GM19239 (cell line): ENCODE measurements at regions not wholly inside any gene's neighbourhood (a gene's known extent, or its start where the extent isn't known, plus 50 kb on each side); places are given as distances from the start of the nearest gene placed in this dataset.

Experiments used
- DNase-seq: peaks from one replicate; pipeline ENCODE4 v3.0.0; 2011; ENCODE audit warnings: low spot score; ENCODE audit not compliant: insufficient read length
- FAIRE-seq: peaks from 2 replicates; lab custom pipeline; 2011; peaks lifted over from hg19 to GRCh38; lab: Jason Lieb, UNC

- DNase-seq (no peak), FAIRE-seq (no peak)
Observed at GRCh38 chr4:46684041-46684440, 225.0 kb downstream of the COX7B2 start.

- FAIRE-seq (no peak), DNase-seq (no peak)
Observed at GRCh38 chr4:46676364-46676763, 232.7 kb downstream of the COX7B2 start.

- FAIRE-seq (no peak), DNase-seq (no peak)
Observed at GRCh38 chr4:46674326-46674725, 234.7 kb downstream of the COX7B2 start.

- DNase-seq (no peak), FAIRE-seq (no peak)
Observed at GRCh38 chr4:46667790-46668189, 241.3 kb downstream of the COX7B2 start.

- FAIRE-seq (no peak), DNase-seq (no peak)
Observed at GRCh38 chr4:46656071-46656470, 253.0 kb downstream of the COX7B2 start.

GRCh38 chr4:46653842-46654241, 255.2 kb downstream of the COX7B2 start:
- no peak for FAIRE-seq
- no peak for DNase-seq

- FAIRE-seq (no peak), DNase-seq (no peak)
Observed at GRCh38 chr4:46649390-46649789, 259.5 kb upstream of the GABRA2 start.

GRCh38 chr4:46648088-46648744, 258.3 kb upstream of the GABRA2 start:
- FAIRE-seq (peak; percentile 48), DNase-seq (peak; percentile 1)

- FAIRE-seq = no peak
- no peak for DNase-seq
Observed at GRCh38 chr4:46645126-46645525, 255.2 kb upstream of the GABRA2 start.
